Caco-2 (cell line): ENCODE measurements at regions not wholly inside any gene's neighbourhood (a gene's known extent, or its start where the extent isn't known, plus 50 kb on each side); places are given as distances from the start of the nearest gene placed in this dataset.

Source experiments
- BruUV-seq: library from RNA; stranded (reverse); fragments of 400-500 nt; replicated peaks from 2 replicates; lab custom pipeline; 2021; lab: Mats Ljungman, UMichigan
- CTCF ChIA-PET: fragments of 300-600 bp; sonication (Branson Sonifier 250); formaldehyde crosslinking; loops from one replicate; lab custom pipeline; 2022; ENCODE audit warnings: antibody characterized with exemption; lab: Charles Lee
- POLR2A ChIA-PET: fragments of 300-600 bp; sonication (Branson Sonifier 250); formaldehyde crosslinking; loops from one replicate; lab custom pipeline; 2022; ENCODE audit warnings: antibody characterized with exemption; lab: Charles Lee
- DNase-seq, 2 experiments: peaks; one replicate each; pipeline versions ENCODE4 v3.0.0 to v3.0.0-alpha.2; 2020 to 2022
- H3K27me3 ChIP-seq: replicated peaks from 2 replicates; pipeline ENCODE4 v1.6.0; 2011; ENCODE audit warnings: low read length; ENCODE audit not compliant: control insufficient read depth, insufficient read depth
- H3K36me3 ChIP-seq: 2 replicates; pipeline ENCODE4 v1.5.1; 2011; ENCODE audit warnings: low read length; ENCODE audit not compliant: control insufficient read depth, insufficient read depth
- H3K4me1 ChIP-seq: fragments of 250-450 bp; sonication (Bioruptor Pico); 2 replicates; pipeline ENCODE4 v1.5.1; 2020; ENCODE audit warnings: mild to moderate bottlenecking
- H3K4me3 ChIP-seq: 2 replicates; pipeline ENCODE4 v1.5.1; 2011; ENCODE audit warnings: low read depth, mild to moderate bottlenecking, control low read depth, low read length
- H3K9me3 ChIP-seq: fragments of 250-450 bp; sonication (Bioruptor Pico); 2 replicates; pipeline ENCODE4 v1.5.1; 2020; ENCODE audit warnings: mild to moderate bottlenecking, moderate library complexity
- H3K27ac Mint-ChIP-seq: one replicate; pipeline ENCODE4 v1.8.0; 2022; ENCODE audit warnings: mixed read lengths; ENCODE audit not compliant: unreplicated experiment
- H3K27me3 Mint-ChIP-seq: one replicate; pipeline ENCODE4 v1.8.0; 2022; ENCODE audit warnings: mixed read lengths; ENCODE audit not compliant: insufficient read depth, unreplicated experiment
- H3K36me3 Mint-ChIP-seq: one replicate; pipeline ENCODE4 v1.8.0; 2022; ENCODE audit warnings: mild to moderate bottlenecking, mixed read lengths; ENCODE audit not compliant: insufficient read depth, unreplicated experiment
- H3K4me1 Mint-ChIP-seq: one replicate; pipeline ENCODE4 v1.8.0; 2022; ENCODE audit warnings: low read depth, mixed read lengths; ENCODE audit not compliant: unreplicated experiment
- H3K4me3 Mint-ChIP-seq: one replicate; pipeline ENCODE4 v1.8.0; 2022; ENCODE audit warnings: mild to moderate bottlenecking, moderate library complexity, mixed read lengths; ENCODE audit not compliant: unreplicated experiment
- H3K9me3 Mint-ChIP-seq: one replicate; pipeline ENCODE4 v1.8.0; 2022; ENCODE audit warnings: mixed read lengths; ENCODE audit not compliant: unreplicated experiment
- CTCF ChIP-seq, 2 experiments: fragments of 200-600 bp in 1 of 2; IDR thresholded peaks; 1 replicate in 1 of 2; 2 replicates in 1 of 2; pipeline versions ENCODE4 v1.5.1 to v1.8.0; 2011 to 2022; ENCODE audit warnings: antibody characterized with exemption in 1 of 2, control low read depth in 1 of 2, inconsistent platforms in 1 of 2, low read depth in 1 of 2, low read length in 1 of 2, mild to moderate bottlenecking in 1 of 2, moderate library complexity in 1 of 2; ENCODE audit not compliant: insufficient read depth in 1 of 2, severe bottlenecking in 1 of 2, unreplicated experiment in 1 of 2
- intact Hi-C: fragments of 100-400 bp; cut with micrococcal nuclease; formaldehyde crosslinking; loops from one replicate; pipeline ENCODE4 v1.10.0; 2022; ENCODE audit not compliant: unreplicated experiment

- Mint-ChIP-seq H3K9me3 (no peaks in the 10 kb centered on the region), H3K4me3 (no peak overlapping the region), H3K27me3 (no peaks in the 10 kb centered on the region), H3K27ac (peak overlapping the region; percentile 78), H3K36me3 (no peaks in the 10 kb centered on the region), H3K4me1 (peaks cover 10% of the 10 kb centered on the region)
- BruUV-seq = no TSS peak
- H3K4me3 ChIP-seq = no peak overlapping the region
- DNase-seq = peak; percentile 30 to 53
- POLR2A ChIA-PET = interaction anchor here (0.5 kb wide), 1 partner anchor 100 kb away, joined by 6 read pairs; no protein-coding TSS in a partner anchor
- no peaks in the 10 kb centered on the region for H3K36me3 ChIP-seq
- no peaks in the 10 kb centered on the region for H3K9me3 ChIP-seq
- no peak for TF ChIP-seq CTCF (IDR thresholded peaks at IDR 0.05; ENCODE audit: insufficient read depth in 1 of 2, low read depth in 1 of 2, low read length in 1 of 2, severe bottlenecking in 1 of 2, unreplicated experiment in 1 of 2)
- CTCF ChIA-PET = interaction anchor here (1.4 kb wide), 1 partner anchor 44 kb away, joined by 10 read pairs; no protein-coding TSS in a partner anchor
- H3K27me3 ChIP-seq = no peaks in the 10 kb centered on the region
- peaks cover 14% of the 10 kb centered on the region for H3K4me1 ChIP-seq
- intact Hi-C loops = loop anchor here (1.0 to 5.0 kb wide), 2 partner anchors 34 to 99 kb away; partner anchors contain the start of gene ZNF644
Measured at GRCh38 chr1:91121366-91121765, 99.5 kb upstream of the ZNF644 start.

GRCh38 chr1:91120936-91121335 is 99.1 kb upstream of the ZNF644 start:
- ChIA-PET POLR2A (interaction anchor here (0.5 to 0.6 kb wide), 2 partner anchors 100 to 103 kb away, joined by 3 to 6 read pairs; no protein-coding TSS in a partner anchor), CTCF (interaction anchor here (1.4 kb wide), 1 partner anchor 44 kb away, joined by 10 read pairs; no protein-coding TSS in a partner anchor)
- peak in 1 of 2 experiments; percentile 42 for DNase-seq
- H3K4me1 ChIP-seq = peaks cover 14% of the 10 kb centered on the region
- no peaks in the 10 kb centered on the region for H3K27me3 Mint-ChIP-seq
- H3K9me3 ChIP-seq = no peaks in the 10 kb centered on the region
- H3K9me3 Mint-ChIP-seq = no peaks in the 10 kb centered on the region
- intact Hi-C loops = loop anchor here (1.0 to 5.0 kb wide), 2 partner anchors 34 to 99 kb away; partner anchors contain the start of gene ZNF644
- H3K4me1 Mint-ChIP-seq = peaks cover 10% of the 10 kb centered on the region
- no peak overlapping the region for H3K4me3 ChIP-seq
- no peaks in the 10 kb centered on the region for H3K36me3 ChIP-seq
- BruUV-seq = no TSS peak
- H3K27ac Mint-ChIP-seq = peak overlapping the region; percentile 78
- no peaks in the 10 kb centered on the region for H3K36me3 Mint-ChIP-seq
- H3K27me3 ChIP-seq = no peaks in the 10 kb centered on the region
- TF ChIP-seq CTCF (IDR thresholded peaks at IDR 0.05; ENCODE audit: insufficient read depth in 1 of 2, low read depth in 1 of 2, low read length in 1 of 2, severe bottlenecking in 1 of 2, unreplicated experiment in 1 of 2) = no peak
- peak overlapping the region; percentile 4 for H3K4me3 Mint-ChIP-seq

- no peak for TF ChIP-seq CTCF (IDR thresholded peaks at IDR 0.05; ENCODE audit: insufficient read depth in 1 of 2, low read depth in 1 of 2, low read length in 1 of 2, severe bottlenecking in 1 of 2, unreplicated experiment in 1 of 2)
- no peak overlapping the region for H3K4me3 Mint-ChIP-seq
- no peaks in the 10 kb centered on the region for H3K27me3 Mint-ChIP-seq
- Histone ChIP-seq H3K27me3 (no peaks in the 10 kb centered on the region), H3K4me3 (no peak overlapping the region), H3K9me3 (no peaks in the 10 kb centered on the region), H3K4me1 (peaks cover 14% of the 10 kb centered on the region), H3K36me3 (no peaks in the 10 kb centered on the region)
- peak; percentile 56 to 61 for DNase-seq
- BruUV-seq = no TSS peak
- peak overlapping the region; percentile 78 for H3K27ac Mint-ChIP-seq
- ChIA-PET CTCF (interaction anchor here (1.4 kb wide), 1 partner anchor 45 kb away, joined by 10 read pairs; no protein-coding TSS in a partner anchor), POLR2A (interaction anchor here (0.6 kb wide), 1 partner anchor 103 kb away, joined by 3 read pairs; no protein-coding TSS in a partner anchor)
- H3K4me1 Mint-ChIP-seq = peaks cover 10% of the 10 kb centered on the region
- intact Hi-C loops = loop anchor here (5.0 kb wide), 1 partner anchor 33 kb away; no protein-coding TSS in a partner anchor
- H3K9me3 Mint-ChIP-seq = no peaks in the 10 kb centered on the region
- H3K36me3 Mint-ChIP-seq = no peaks in the 10 kb centered on the region
Measured at GRCh38 chr1:91120421-91120820, 98.6 kb upstream of the ZNF644 start.
